H9 (cell line): ENCODE measurements at regions not wholly inside any gene's neighbourhood (a gene's known extent, or its start where the extent isn't known, plus 50 kb on each side); places are given as distances from the start of the nearest gene placed in this dataset.
A peak's percentile ranks its signal among the peaks of the same experiment; 100 is the strongest.

Experiments
- DNase-seq: peaks from one replicate; pipeline ENCODE4 v3.0.0-alpha.2; 2017
- H2AFZ ChIP-seq: one replicate; pipeline ENCODE4 v1.6.1; 2013; ENCODE audit warnings: mild to moderate bottlenecking, low read length, control low read depth, moderate library complexity
- H2AK5ac ChIP-seq: 2 replicates; pipeline ENCODE4 v1.6.1; 2013; ENCODE audit warnings: low read length, control low read depth, mixed read lengths; ENCODE audit not compliant: insufficient read length
- H2BK120ac ChIP-seq: one replicate; pipeline ENCODE4 v1.6.1; 2013; ENCODE audit warnings: low read depth, mild to moderate bottlenecking, low read length, control low read depth, inconsistent platforms; ENCODE audit not compliant: poor library complexity, severe bottlenecking
- H2BK12ac ChIP-seq: 2 replicates; pipeline ENCODE4 v1.6.1; 2013; ENCODE audit warnings: low read length, control low read depth, mixed read lengths, low read depth; ENCODE audit not compliant: insufficient read length
- H2BK15ac ChIP-seq: 2 replicates; pipeline ENCODE4 v1.6.1; 2013; ENCODE audit warnings: low read depth, low read length, control low read depth
- H2BK20ac ChIP-seq: one replicate; pipeline ENCODE4 v1.6.1; 2013; ENCODE audit warnings: low read depth, mild to moderate bottlenecking, low read length, control low read depth, inconsistent platforms; ENCODE audit not compliant: poor library complexity, severe bottlenecking
- H2BK5ac ChIP-seq: 2 replicates; pipeline ENCODE4 v1.6.1; 2013; ENCODE audit warnings: low read length, control low read depth, mixed read lengths; ENCODE audit not compliant: insufficient read length
- H3K14ac ChIP-seq: 2 replicates; pipeline ENCODE4 v1.6.1; 2013; ENCODE audit warnings: low read length, control low read depth; ENCODE audit not compliant: insufficient read depth
- H3K18ac ChIP-seq: 2 replicates; pipeline ENCODE4 v1.6.1; 2013; ENCODE audit warnings: low read depth, mild to moderate bottlenecking, mixed read lengths, low read length, control low read depth; ENCODE audit not compliant: insufficient read length
- H3K23ac ChIP-seq: 2 replicates; pipeline ENCODE4 v1.6.1; 2013; ENCODE audit warnings: low read length, control low read depth, mixed read lengths, low read depth; ENCODE audit not compliant: insufficient read length
- H3K23me2 ChIP-seq: 2 replicates; pipeline ENCODE4 v1.6.1; 2013; ENCODE audit warnings: low read depth, mild to moderate bottlenecking, mixed read lengths, low read length, control low read depth; ENCODE audit not compliant: insufficient read length, poor library complexity, severe bottlenecking
- H3K27ac ChIP-seq: 2 replicates; pipeline ENCODE4 v1.5.1; 2013; ENCODE audit warnings: low read length, control low read depth, mixed read lengths, low read depth; ENCODE audit not compliant: insufficient read length
- H3K27me3 ChIP-seq: 2 replicates; pipeline ENCODE4 v1.6.1; 2013; ENCODE audit warnings: low read length, control low read depth, inconsistent platforms; ENCODE audit not compliant: insufficient read depth
- H3K4ac ChIP-seq: 2 replicates; pipeline ENCODE4 v1.6.1; 2013; ENCODE audit warnings: low read depth, mild to moderate bottlenecking, control low read depth, inconsistent platforms, low read length, moderate library complexity
- H3K4me1 ChIP-seq: 2 replicates; pipeline ENCODE4 v1.6.1; 2013; ENCODE audit warnings: low read length, control low read depth, inconsistent platforms; ENCODE audit not compliant: insufficient read depth
- H3K4me2 ChIP-seq: 2 replicates; pipeline ENCODE4 v1.6.1; 2013; ENCODE audit warnings: low read length, control low read depth, mixed read lengths; ENCODE audit not compliant: insufficient read length, insufficient read depth
- H3K56ac ChIP-seq: 2 replicates; pipeline ENCODE4 v1.6.1; 2013; ENCODE audit warnings: low read depth, mild to moderate bottlenecking, mixed read lengths, low read length, control low read depth; ENCODE audit not compliant: insufficient read length
- H3K79me1 ChIP-seq: 2 replicates; pipeline ENCODE4 v1.6.1; 2013; ENCODE audit warnings: low read depth, mild to moderate bottlenecking, moderate library complexity, low read length, control low read depth, inconsistent platforms; ENCODE audit not compliant: insufficient read depth, poor library complexity, severe bottlenecking
- H3K79me2 ChIP-seq: 2 replicates; pipeline ENCODE4 v1.6.1; 2013; ENCODE audit warnings: low read length, control low read depth, inconsistent platforms; ENCODE audit not compliant: insufficient read depth
- H3K9ac ChIP-seq: 2 replicates; pipeline ENCODE4 v1.6.1; 2013; ENCODE audit warnings: low read length, control low read depth, mixed read lengths; ENCODE audit not compliant: insufficient read length; ENCODE audit errors: extremely low read depth
- H3K9me3 ChIP-seq: one replicate; pipeline ENCODE4 v1.6.1; 2013; ENCODE audit warnings: low read depth, low read length, inconsistent platforms; ENCODE audit not compliant: control insufficient read depth
- H3T11ph ChIP-seq: one replicate; pipeline ENCODE4 v1.6.1; 2013; ENCODE audit warnings: mild to moderate bottlenecking, low read length, control low read depth, inconsistent platforms
- H4K20me1 ChIP-seq: one replicate; pipeline ENCODE4 v1.6.1; 2013; ENCODE audit not compliant: control insufficient read depth, insufficient read length, insufficient read depth
- H4K5ac ChIP-seq: 2 replicates; pipeline ENCODE4 v1.6.1; 2013; ENCODE audit warnings: low read depth, mild to moderate bottlenecking, mixed read lengths, low read length, control low read depth; ENCODE audit not compliant: insufficient read length
- H4K8ac ChIP-seq: replicated peaks from 2 replicates; pipeline ENCODE4 v1.6.1; 2013; ENCODE audit warnings: low read length, control low read depth, mixed read lengths, low read depth; ENCODE audit not compliant: insufficient read length
- H4K91ac ChIP-seq: 2 replicates; pipeline ENCODE4 v1.6.1; 2013; ENCODE audit warnings: low read depth, mild to moderate bottlenecking, moderate library complexity, mixed read lengths, low read length, control low read depth; ENCODE audit not compliant: insufficient read length
- H3K27ac Mint-ChIP-seq, 3 experiments: 2 replicates in 2 of 3; 3 replicates in 1 of 3; pipeline ENCODE4 v1.8.0; 2020 to 2021; ENCODE audit warnings: mixed read lengths in 3 of 3, mild to moderate bottlenecking in 1 of 3, moderate library complexity in 1 of 3
- H3K27me3 Mint-ChIP-seq: 2 replicates; pipeline ENCODE4 v1.8.0; 2021; ENCODE audit warnings: low read depth, mild to moderate bottlenecking, moderate library complexity, mixed read lengths
- H3K36me3 Mint-ChIP-seq, 3 experiments: 2 replicates in 2 of 3; 3 replicates in 1 of 3; pipeline ENCODE4 v1.8.0; 2020 to 2021; ENCODE audit warnings: low read depth in 3 of 3, mixed read lengths in 3 of 3; ENCODE audit not compliant: insufficient read depth in 1 of 3
- H3K4me1 Mint-ChIP-seq, 2 experiments: 2 replicates each; pipeline ENCODE4 v1.8.0; 2020; ENCODE audit warnings: mixed read lengths in 2 of 2
- H3K4me3 Mint-ChIP-seq, 2 experiments: 2 replicates in 1 of 2; 3 replicates in 1 of 2; pipeline ENCODE4 v1.8.0; 2020 to 2021; ENCODE audit warnings: mild to moderate bottlenecking in 2 of 2, mixed read lengths in 2 of 2, moderate library complexity in 1 of 2
- H3K9me3 Mint-ChIP-seq, 2 experiments: 2 replicates in 1 of 2; 3 replicates in 1 of 2; pipeline ENCODE4 v1.8.0; 2020; ENCODE audit warnings: mild to moderate bottlenecking in 2 of 2, mixed read lengths in 2 of 2, moderate library complexity in 1 of 2
- WGBS: extraction: QIAGEN DNeasy Blood & Tissue Kit; methylation state at CpG from one replicate; pipeline ENCODE4 v1.1.7; 2013; ENCODE audit warnings: missing lambda C conversion rate, low lambda C conversion rate, mixed read lengths; ENCODE audit not compliant: insufficient read length; ENCODE audit errors: extremely low coverage; 5-methylcytosine and 5-hydroxymethylcytosine counted together
- TF ChIP-seq, protein P1 (sequence below): fragments of 200-600 bp; sonication (generic); conservative IDR thresholded peaks from 3 replicates; pipeline ENCODE4 v1.8.0; 2021; ENCODE audit warnings: antibody characterized with exemption, mild to moderate bottlenecking

DNA sequence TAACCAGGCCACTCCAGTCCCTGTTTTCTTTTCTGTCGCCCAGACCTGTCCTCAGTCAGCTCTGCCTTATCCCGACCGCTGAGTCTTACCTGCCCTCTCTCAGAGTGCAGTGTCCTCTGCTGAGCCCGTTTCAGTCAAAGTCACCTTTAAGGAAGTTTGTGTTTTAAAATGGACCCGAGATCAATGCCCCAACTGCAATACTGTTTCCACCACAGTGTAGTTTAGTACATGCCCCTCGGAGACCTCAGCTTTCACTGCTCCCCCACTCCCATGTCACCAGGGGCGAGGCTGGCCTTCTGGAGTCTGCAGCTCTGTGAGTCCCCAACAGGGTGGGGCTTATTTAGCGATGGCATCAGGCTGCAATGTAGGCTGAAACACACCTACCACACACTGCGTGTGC is 248.4 kb upstream of the TSHZ3 start:
- no peak overlapping the region for H3K56ac ChIP-seq
- no peak overlapping the region for H3K14ac ChIP-seq
- Mint-ChIP-seq H3K9me3 (peaks cover 0 to under 1% of the 10 kb centered on the region in 2 experiments; a peak in 1 of 5 replicates), H3K27ac (peak overlapping the region in 1 of 3 experiments; percentile 86; a peak in 2 of 7 replicates), H3K27me3 (no peaks in the 10 kb centered on the region), H3K4me1 (peaks cover 6 to 10% of the 10 kb centered on the region in 2 experiments), H3K4me3 (no peak overlapping the region), H3K36me3 (no peaks in the 10 kb centered on the region)
- H2BK20ac ChIP-seq: no peak overlapping the region
- H3K23me2 ChIP-seq: no peaks in the 10 kb centered on the region
- no peak overlapping the region for H4K91ac ChIP-seq
- no peak overlapping the region for H3K27ac ChIP-seq
- H2BK15ac ChIP-seq: no peak overlapping the region
- H2AK5ac ChIP-seq: no peak overlapping the region
- no peak overlapping the region for H3K4me2 ChIP-seq
- H3K9ac ChIP-seq: no peak overlapping the region
- TF ChIP-seq, protein P1, sequence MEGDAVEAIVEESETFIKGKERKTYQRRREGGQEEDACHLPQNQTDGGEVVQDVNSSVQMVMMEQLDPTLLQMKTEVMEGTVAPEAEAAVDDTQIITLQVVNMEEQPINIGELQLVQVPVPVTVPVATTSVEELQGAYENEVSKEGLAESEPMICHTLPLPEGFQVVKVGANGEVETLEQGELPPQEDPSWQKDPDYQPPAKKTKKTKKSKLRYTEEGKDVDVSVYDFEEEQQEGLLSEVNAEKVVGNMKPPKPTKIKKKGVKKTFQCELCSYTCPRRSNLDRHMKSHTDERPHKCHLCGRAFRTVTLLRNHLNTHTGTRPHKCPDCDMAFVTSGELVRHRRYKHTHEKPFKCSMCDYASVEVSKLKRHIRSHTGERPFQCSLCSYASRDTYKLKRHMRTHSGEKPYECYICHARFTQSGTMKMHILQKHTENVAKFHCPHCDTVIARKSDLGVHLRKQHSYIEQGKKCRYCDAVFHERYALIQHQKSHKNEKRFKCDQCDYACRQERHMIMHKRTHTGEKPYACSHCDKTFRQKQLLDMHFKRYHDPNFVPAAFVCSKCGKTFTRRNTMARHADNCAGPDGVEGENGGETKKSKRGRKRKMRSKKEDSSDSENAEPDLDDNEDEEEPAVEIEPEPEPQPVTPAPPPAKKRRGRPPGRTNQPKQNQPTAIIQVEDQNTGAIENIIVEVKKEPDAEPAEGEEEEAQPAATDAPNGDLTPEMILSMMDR: no peak
- no CpG with 5 or more reads among the region's 9 CpGs for WGBS
- H3T11ph ChIP-seq: no peak overlapping the region
- H2BK5ac ChIP-seq: no peak overlapping the region
- no peaks in the 10 kb centered on the region; the same call in 1 of the 2 replicates for H3K4me1 ChIP-seq
- H3K9me3 ChIP-seq: no peaks in the 10 kb centered on the region
- no peak for DNase-seq
- no peak overlapping the region for H3K23ac ChIP-seq
- no peak overlapping the region for H2BK120ac ChIP-seq
- H2AFZ ChIP-seq: no peak overlapping the region
- H4K5ac ChIP-seq: no peak overlapping the region
- no peak overlapping the region for H3K18ac ChIP-seq
- no peak overlapping the region for H2BK12ac ChIP-seq
- no peaks in the 10 kb centered on the region for H3K79me2 ChIP-seq
- H4K20me1 ChIP-seq: no peaks in the 10 kb centered on the region
- peak overlapping the region; percentile 35 for H4K8ac ChIP-seq
- H3K27me3 ChIP-seq: peaks cover 3% of the 10 kb centered on the region; the same call in 1 of the 2 replicates
- H3K4ac ChIP-seq: no peak overlapping the region
- no peaks in the 10 kb centered on the region for H3K79me1 ChIP-seq
